T-cell (primary cell): ENCODE measurements at regions not wholly inside any gene's neighbourhood (a gene's known extent, or its start where the extent isn't known, plus 50 kb on each side); places are given as distances from the start of the nearest gene placed in this dataset.

Experiments
- ATAC-seq, 4 experiments: fragments of 200-7000 bp in 3 of 4; fragments of 150-1000 bp in 1 of 4; cut with Tn5 transposase; replicated peaks in 1 of 4; 1 replicate in 3 of 4; 2 replicates in 1 of 4; pipeline ENCODE4 v1.10.0; 2021; ENCODE audit warnings: moderate library complexity in 3 of 4, mild to moderate bottlenecking in 2 of 4, moderate number of reproducible peaks in 1 of 4
- CTCF ChIA-PET, 2 donors: fragments of 300-600 bp; sonication (Branson Sonifier 250); formaldehyde crosslinking; loops; one replicate each; lab custom pipeline; 2022; ENCODE audit warnings: antibody characterized with exemption in 2 of 2; lab: Charles Lee
- POLR2A ChIA-PET, 2 donors: fragments of 300-600 bp; sonication (Branson Sonifier 250); formaldehyde crosslinking; loops; one replicate each; lab custom pipeline; 2022; ENCODE audit warnings: antibody characterized with exemption in 2 of 2; lab: Charles Lee
- DNase-seq, 35 experiments: peaks; one replicate each; pipeline versions ENCODE4 v3.0.0 to v3.0.0-alpha.2; 2013 to 2023
- H3K27ac ChIP-seq: one replicate; pipeline ENCODE4 v1.5.1; 2013; ENCODE audit warnings: low read length
- H3K27me3 ChIP-seq, 2 experiments: replicated peaks in 1 of 2; 1 replicate in 1 of 2; 2 replicates in 1 of 2; pipeline versions ENCODE4 v1.6.1 to v1.7.0; 2013; ENCODE audit warnings: low read length in 1 of 2, mixed read lengths in 1 of 2; ENCODE audit not compliant: control insufficient read depth in 2 of 2, insufficient read depth in 2 of 2; ENCODE audit errors: extremely low read depth in 1 of 2
- H3K36me3 ChIP-seq, 2 donors: 1 replicate in 1 of 2; 2 replicates in 1 of 2; pipeline versions ENCODE4 v1.6.1 to v1.7.0; 2013; ENCODE audit warnings: low read length in 1 of 2; ENCODE audit not compliant: control insufficient read depth in 2 of 2, insufficient read depth in 1 of 2; ENCODE audit errors: extremely low read depth in 1 of 2
- H3K4me1 ChIP-seq, 2 experiments: 1 replicate in 1 of 2; 2 replicates in 1 of 2; pipeline versions ENCODE4 v1.6.1 to v1.7.0; 2013; ENCODE audit warnings: low read length in 2 of 2, mixed read lengths in 1 of 2; ENCODE audit not compliant: insufficient read depth in 2 of 2, control insufficient read depth in 1 of 2; ENCODE audit errors: extremely low read depth in 1 of 2
- H3K4me3 ChIP-seq, 2 donors: 1 replicate in 1 of 2; 2 replicates in 1 of 2; pipeline versions ENCODE4 v1.5.1 to v1.7.0; 2013; ENCODE audit warnings: mild to moderate bottlenecking in 2 of 2, low read length in 1 of 2, moderate library complexity in 1 of 2; ENCODE audit not compliant: control insufficient read depth in 1 of 2; ENCODE audit errors: extremely low read depth in 1 of 2
- H3K9me3 ChIP-seq: 2 replicates; pipeline ENCODE4 v1.7.0; 2013
- H3K27ac Mint-ChIP-seq, 2 donors: one replicate each; pipeline ENCODE4 v1.8.0; 2020 to 2021; ENCODE audit warnings: mild to moderate bottlenecking in 2 of 2, mixed read lengths in 2 of 2
- H3K27me3 Mint-ChIP-seq, 2 donors: one replicate each; pipeline ENCODE4 v1.8.0; 2021 to 2022; ENCODE audit warnings: mixed read lengths in 2 of 2
- H3K36me3 Mint-ChIP-seq: one replicate; pipeline ENCODE4 v1.8.0; 2021; ENCODE audit warnings: mixed read lengths
- H3K4me1 Mint-ChIP-seq, 3 donors: one replicate each; pipeline ENCODE4 v1.8.0; 2020 to 2022; ENCODE audit warnings: mixed read lengths in 3 of 3, mild to moderate bottlenecking in 1 of 3
- H3K4me3 Mint-ChIP-seq, 3 donors: one replicate each; pipeline ENCODE4 v1.8.0; 2020 to 2022; ENCODE audit warnings: mild to moderate bottlenecking in 3 of 3, mixed read lengths in 3 of 3, moderate library complexity in 3 of 3
- H3K9me3 Mint-ChIP-seq, 3 donors: one replicate each; pipeline ENCODE4 v1.8.0; 2020 to 2022; ENCODE audit warnings: mixed read lengths in 3 of 3
- WGBS: methylation state at CpG from one replicate; pipeline ENCODE4 v1.1.5; 2013; ENCODE audit warnings: missing lambda C conversion rate; ENCODE audit not compliant: insufficient coverage; 5-methylcytosine and 5-hydroxymethylcytosine counted together

- Histone ChIP-seq H3K27ac (no peak overlapping the region), H3K27me3 (peaks cover 0 to 18% of the 10 kb centered on the region in 2 experiments), H3K36me3 (no peaks in the 10 kb centered on the region), H3K9me3 (no peaks in the 10 kb centered on the region), H3K4me3 (no peak overlapping the region), H3K4me1 (no peaks in the 10 kb centered on the region)
- peaks cover 6 to 16% (median 9%) of the 10 kb centered on the region in 3 donors for H3K9me3 Mint-ChIP-seq
- no peaks in the 10 kb centered on the region for H3K4me1 Mint-ChIP-seq
- H3K27me3 Mint-ChIP-seq, result peaks cover 29 to 35% of the 10 kb centered on the region in 2 donors
- ChIA-PET CTCF (no interaction called here), POLR2A (no interaction called here)
- H3K36me3 Mint-ChIP-seq, result no peaks in the 10 kb centered on the region
- no peak for DNase-seq
- no peak overlapping the region for H3K27ac Mint-ChIP-seq
- ATAC-seq, result no peak
- no peak overlapping the region for H3K4me3 Mint-ChIP-seq
- WGBS, result 80% methylated on average over 1 of the region's 4 CpGs
Measured at GRCh38 chr10:29922892-29923291, 136.5 kb downstream of the JCAD start.

DNA sequence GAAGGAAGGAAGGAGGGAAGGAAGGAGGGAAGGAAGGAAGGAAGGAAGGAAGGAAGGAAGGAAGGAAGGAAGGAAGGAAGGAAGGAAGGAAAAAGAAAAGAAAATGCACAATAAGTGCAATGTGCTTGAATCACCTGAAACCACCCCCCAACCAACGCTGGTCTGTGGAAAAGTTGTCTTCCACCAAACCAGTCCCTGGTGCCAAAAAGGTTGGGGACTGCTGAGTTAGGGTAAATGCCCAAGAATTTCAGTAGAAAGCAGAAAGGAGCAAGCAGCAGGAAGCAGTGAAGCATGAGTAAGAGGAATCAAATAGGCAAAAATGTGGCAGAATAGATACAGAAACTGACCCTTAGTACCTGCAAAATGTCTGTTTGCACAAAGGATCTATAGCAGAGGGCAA, 137.2 kb downstream of the JCAD start:
- peaks cover 6 to 11% (median 9%) of the 10 kb centered on the region in 3 donors for H3K9me3 Mint-ChIP-seq
- peaks cover 0 to 18% of the 10 kb centered on the region in 2 experiments for H3K27me3 ChIP-seq
- H3K4me3 ChIP-seq, result no peak overlapping the region
- no peaks in the 10 kb centered on the region for H3K36me3 Mint-ChIP-seq
- ChIA-PET POLR2A (no interaction called here), CTCF (no interaction called here)
- H3K36me3 ChIP-seq, result no peaks in the 10 kb centered on the region
- no peak for ATAC-seq
- WGBS, result no CpG with 5 or more reads among the region's 1 CpG
- H3K27me3 Mint-ChIP-seq, result peaks cover 29 to 32% of the 10 kb centered on the region in 2 donors
- H3K27ac ChIP-seq, result no peak overlapping the region
- no peaks in the 10 kb centered on the region for H3K4me1 Mint-ChIP-seq
- no peak for DNase-seq
- H3K4me3 Mint-ChIP-seq, result no peak overlapping the region
- H3K9me3 ChIP-seq, result no peaks in the 10 kb centered on the region
- H3K4me1 ChIP-seq, result no peaks in the 10 kb centered on the region
- no peak overlapping the region for H3K27ac Mint-ChIP-seq

- Histone ChIP-seq H3K4me3 (no peak overlapping the region), H3K4me1 (no peaks in the 10 kb centered on the region), H3K36me3 (no peaks in the 10 kb centered on the region), H3K27ac (no peak overlapping the region), H3K27me3 (peaks cover 0 to 21% of the 10 kb centered on the region in 2 experiments), H3K9me3 (no peaks in the 10 kb centered on the region)
- DNase-seq (no peak), ATAC-seq (no peak)
- H3K27me3 Mint-ChIP-seq, result peaks cover 29 to 30% of the 10 kb centered on the region in 2 donors
- WGBS, result 27% methylated on average over 5 of the region's 7 CpGs
- CTCF ChIA-PET, result no interaction called here
- H3K9me3 Mint-ChIP-seq, result peaks cover 3 to 4% (median 3%) of the 10 kb centered on the region in 3 donors
- POLR2A ChIA-PET, result no interaction called here
- no peaks in the 10 kb centered on the region for H3K4me1 Mint-ChIP-seq
- no peak overlapping the region for H3K27ac Mint-ChIP-seq
- H3K36me3 Mint-ChIP-seq, result no peaks in the 10 kb centered on the region
- H3K4me3 Mint-ChIP-seq, result no peak overlapping the region
Measured at GRCh38 chr10:29921071-29921446, 138.3 kb downstream of the JCAD start.

DNA sequence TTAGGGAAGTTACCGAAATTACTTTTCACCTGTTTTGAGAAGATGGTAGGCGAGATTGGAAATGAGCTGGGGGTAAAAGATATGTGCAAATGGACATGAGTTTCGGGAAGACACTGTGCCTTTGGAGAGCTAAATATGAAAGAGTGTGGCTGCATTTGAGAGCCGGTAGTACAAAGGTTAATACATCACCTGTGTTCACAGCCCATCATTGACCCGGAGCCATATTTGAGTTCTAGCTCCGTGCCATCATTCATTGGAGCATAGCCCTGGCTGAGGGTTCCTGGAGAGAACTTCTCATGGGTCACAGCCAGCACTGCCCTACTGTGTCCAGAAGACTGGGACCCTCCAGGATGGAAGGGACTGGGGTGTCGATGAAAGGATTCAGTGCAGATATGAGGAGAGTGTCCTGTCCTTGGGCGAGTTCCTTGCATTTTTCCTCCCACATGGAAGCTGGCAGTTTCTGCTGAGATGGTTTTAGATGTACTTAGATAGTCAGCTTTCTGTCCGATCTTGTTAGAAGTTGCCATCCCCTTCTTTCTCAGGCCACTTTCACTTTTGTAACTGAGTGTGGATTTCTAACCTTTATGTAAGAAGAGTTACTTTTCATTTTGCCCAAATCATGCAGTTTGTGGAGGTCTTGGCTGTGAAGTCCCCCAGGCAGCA, 138.8 kb downstream of the JCAD start:
- no peak for DNase-seq
- no peak overlapping the region for H3K27ac ChIP-seq
- peaks cover 0 to 21% of the 10 kb centered on the region in 2 experiments for H3K27me3 ChIP-seq
- Mint-ChIP-seq H3K36me3 (no peaks in the 10 kb centered on the region), H3K27ac (no peak overlapping the region), H3K9me3 (no peaks in the 10 kb centered on the region), H3K4me3 (no peak overlapping the region), H3K4me1 (no peaks in the 10 kb centered on the region), H3K27me3 (peaks cover 29 to 30% of the 10 kb centered on the region in 2 donors)
- H3K4me1 ChIP-seq, result no peaks in the 10 kb centered on the region
- ChIA-PET POLR2A (no interaction called here), CTCF (no interaction called here)
- WGBS, result 62% methylated on average over 5 of the region's 9 CpGs
- no peak for ATAC-seq
- no peak overlapping the region for H3K4me3 ChIP-seq
- H3K36me3 ChIP-seq, result no peaks in the 10 kb centered on the region
- H3K9me3 ChIP-seq, result no peaks in the 10 kb centered on the region

- no peaks in the 10 kb centered on the region for H3K9me3 ChIP-seq
- POLR2A ChIA-PET, result interaction anchor here in 1 of 2 donors (0.7 kb wide), 1 partner anchor 129 kb away, joined by 3 read pairs; no protein-coding TSS in a partner anchor
- no peaks in the 10 kb centered on the region for H3K4me1 ChIP-seq
- peaks cover 25 to 29% of the 10 kb centered on the region in 2 donors for H3K27me3 Mint-ChIP-seq
- no peak overlapping the region for H3K27ac Mint-ChIP-seq
- H3K4me3 Mint-ChIP-seq, result no peak overlapping the region
- 83% methylated on average over 1 of the region's 3 CpGs for whole genome bisulfite sequencing
- ATAC-seq (no peak), DNase-seq (no peak)
- no peaks in the 10 kb centered on the region for H3K36me3 Mint-ChIP-seq
- no peaks in the 10 kb centered on the region for H3K36me3 ChIP-seq
- H3K9me3 Mint-ChIP-seq, result no peaks in the 10 kb centered on the region
- no peak overlapping the region for H3K4me3 ChIP-seq
- CTCF ChIA-PET, result interaction anchor here in 1 of 2 donors (0.8 kb wide), 1 partner anchor 928 kb away, joined by 6 read pairs; no protein-coding TSS in a partner anchor
- H3K27ac ChIP-seq, result no peak overlapping the region
- peaks cover 0 to 21% of the 10 kb centered on the region in 2 experiments for H3K27me3 ChIP-seq
- H3K4me1 Mint-ChIP-seq, result no peaks in the 10 kb centered on the region
Measured at GRCh38 chr10:29918623-29919400, 140.6 kb downstream of the JCAD start.

- Mint-ChIP-seq H3K27me3 (peaks cover 17 to 23% of the 10 kb centered on the region in 2 donors), H3K4me3 (no peak overlapping the region), H3K9me3 (no peaks in the 10 kb centered on the region), H3K36me3 (no peaks in the 10 kb centered on the region), H3K4me1 (no peaks in the 10 kb centered on the region), H3K27ac (no peak overlapping the region)
- DNase-seq, result no peak
- Histone ChIP-seq H3K4me3 (no peak overlapping the region), H3K27me3 (peaks cover 0 to 21% of the 10 kb centered on the region in 2 experiments), H3K9me3 (no peaks in the 10 kb centered on the region), H3K36me3 (no peaks in the 10 kb centered on the region), H3K27ac (no peak overlapping the region), H3K4me1 (no peaks in the 10 kb centered on the region)
- whole genome bisulfite sequencing, result no CpG with 5 or more reads among the region's 4 CpGs
- no peak for ATAC-seq
- CTCF ChIA-PET, result no interaction called here
- POLR2A ChIA-PET, result no interaction called here
Measured at GRCh38 chr10:29917311-29917710, 142.1 kb downstream of the JCAD start.
